GM21825 (cell line): ENCODE measurements at regions not wholly inside any gene's neighbourhood (a gene's known extent, or its start where the extent isn't known, plus 50 kb on each side); places are given as distances from the start of the nearest gene placed in this dataset.
"Not testable (repeated sequence)": the region's sequence is repeated elsewhere in the genome, so short reads cannot be mapped to it uniquely, and the experiment has no call there.

Experiments
- ATAC-seq: cut with Tn5 transposase; IDR thresholded peaks from one replicate; pipeline ENCODE4 v1.9.1; 2021; ENCODE audit warnings: mild to moderate bottlenecking, moderate library complexity; ENCODE audit not compliant: unreplicated experiment

DNA sequence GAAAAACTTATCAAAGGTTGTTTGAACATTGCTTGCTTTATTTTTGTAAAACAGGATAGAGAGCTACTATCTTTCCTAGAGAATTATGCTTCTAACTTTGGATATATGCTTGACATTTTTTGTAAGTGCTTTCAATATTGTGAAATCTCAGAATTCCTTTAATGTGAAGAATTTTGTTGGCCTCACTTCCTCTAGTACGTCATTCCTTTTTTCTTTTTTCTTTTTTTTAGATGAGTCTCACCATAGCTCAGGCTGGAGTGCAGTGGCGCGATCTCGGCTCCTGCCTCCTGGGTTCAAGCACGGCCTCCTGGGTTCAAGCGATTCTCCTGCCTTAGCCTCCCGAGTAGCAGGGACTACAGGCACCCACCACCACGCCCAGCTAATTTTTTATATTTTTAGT lies 668.1 kb downstream of the RFPL4B start:
- ATAC-seq, result no peak

DNA sequence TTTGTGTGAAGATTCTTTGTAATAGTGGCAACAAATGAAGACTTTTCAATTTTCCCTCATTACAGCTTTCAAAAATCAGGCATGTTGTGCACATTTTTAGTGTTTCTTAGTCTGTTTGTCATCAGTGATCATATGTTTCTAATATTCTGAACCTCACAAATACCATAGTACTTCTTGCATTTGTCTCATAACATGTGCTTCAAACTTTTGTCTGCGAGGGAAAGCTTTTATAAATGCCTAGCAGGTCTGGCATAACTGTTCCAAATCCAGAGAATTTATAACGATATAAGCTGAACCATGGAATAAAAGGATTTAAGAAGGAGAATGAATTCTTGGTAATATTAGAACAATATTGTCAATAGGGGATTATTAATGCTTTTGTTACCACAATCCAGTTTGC lies 670.2 kb downstream of the RFPL4B start:
- ATAC-seq, result no peak

- no peak for ATAC-seq
These were observed 671.4 kb downstream of the RFPL4B start for GRCh38 chr6:113018351-113019151.

- ATAC-seq, result no peak
These were observed 672.0 kb downstream of the RFPL4B start for GRCh38 chr6:113019176-113019575.

DNA sequence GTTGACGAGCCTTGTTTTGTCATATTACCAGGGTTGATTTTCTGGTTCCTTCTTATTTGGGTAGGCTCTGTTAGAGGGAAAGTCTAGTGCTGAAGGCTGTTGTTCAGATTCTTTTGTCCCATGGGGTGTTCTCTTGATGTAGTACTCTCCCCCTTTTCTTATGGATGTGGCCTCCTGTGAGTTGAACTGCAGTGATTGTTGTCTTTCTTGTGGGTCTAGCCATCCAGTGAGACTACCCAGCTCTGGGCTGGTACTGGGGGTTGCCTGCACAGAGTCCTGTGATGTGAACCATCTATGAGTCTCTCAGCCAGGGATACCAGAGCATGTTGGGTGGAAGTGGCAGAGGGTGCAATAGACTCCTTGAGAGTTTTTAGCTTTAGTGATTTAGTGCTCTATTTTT lies 680.6 kb downstream of the RFPL4B start:
- no peak for ATAC-seq

GRCh38 chr6:113029161-113029560 lies 682.0 kb downstream of the RFPL4B start:
- not testable (repeated sequence) for ATAC-seq

DNA sequence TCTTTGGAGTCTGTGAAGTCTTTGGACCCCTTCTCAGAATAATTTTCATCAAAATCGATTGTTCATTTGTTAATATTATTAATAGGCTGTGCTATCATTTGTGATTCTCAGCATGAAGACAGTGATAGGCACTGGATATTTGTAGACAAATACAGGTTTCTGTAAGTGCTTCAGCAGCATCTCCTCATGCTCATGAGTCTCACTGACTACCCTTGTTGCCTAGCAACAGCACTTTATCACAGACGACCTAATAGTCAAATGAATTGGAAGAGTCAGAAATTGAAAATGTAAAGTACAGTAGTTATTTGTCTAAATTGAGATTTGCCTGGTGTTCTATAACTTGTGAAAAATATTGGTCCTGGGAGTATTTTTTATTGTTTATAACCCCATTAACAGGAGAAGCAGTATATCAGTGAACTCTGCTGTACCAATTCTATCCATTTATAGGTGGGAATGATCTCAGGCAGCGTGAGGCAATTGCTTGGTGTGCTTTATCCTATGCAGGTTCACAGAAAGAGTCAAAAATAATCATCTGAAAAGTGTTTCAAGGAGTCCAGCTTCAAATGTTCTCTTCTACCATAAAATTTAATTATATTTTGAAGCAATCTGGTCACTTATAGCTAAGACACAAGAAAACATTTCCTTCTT lies 684.6 kb downstream of the RFPL4B start:
- ATAC-seq, result no peak

GRCh38 chr6:113039005-113039404 lies 691.9 kb downstream of the RFPL4B start:
- ATAC-seq, result no peak

DNA sequence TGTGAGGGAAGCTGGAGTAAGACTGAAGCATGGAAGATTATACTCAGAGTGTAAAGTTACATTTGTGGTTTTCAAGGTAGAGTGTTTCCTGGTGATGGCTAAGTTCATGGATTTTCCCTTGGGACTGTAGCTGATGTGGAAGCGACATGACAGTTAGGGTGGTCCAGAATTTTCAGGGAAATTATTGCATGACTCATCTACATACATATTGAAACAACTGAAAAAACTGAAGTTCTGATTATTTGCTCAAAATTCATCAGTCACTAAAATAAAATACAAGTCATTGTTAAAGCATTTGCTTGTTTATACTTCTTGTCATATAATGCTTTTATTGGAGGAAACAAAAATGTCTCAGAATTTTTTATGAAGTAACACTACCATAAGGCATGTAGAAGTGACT lies 700.0 kb downstream of the RFPL4B start:
- ATAC-seq, result no peak

- ATAC-seq, result no peak
These were observed 700.8 kb downstream of the RFPL4B start for GRCh38 chr6:113047932-113048331.

- no peak for ATAC-seq
These were observed 701.6 kb downstream of the RFPL4B start for GRCh38 chr6:113048741-113049140.

DNA sequence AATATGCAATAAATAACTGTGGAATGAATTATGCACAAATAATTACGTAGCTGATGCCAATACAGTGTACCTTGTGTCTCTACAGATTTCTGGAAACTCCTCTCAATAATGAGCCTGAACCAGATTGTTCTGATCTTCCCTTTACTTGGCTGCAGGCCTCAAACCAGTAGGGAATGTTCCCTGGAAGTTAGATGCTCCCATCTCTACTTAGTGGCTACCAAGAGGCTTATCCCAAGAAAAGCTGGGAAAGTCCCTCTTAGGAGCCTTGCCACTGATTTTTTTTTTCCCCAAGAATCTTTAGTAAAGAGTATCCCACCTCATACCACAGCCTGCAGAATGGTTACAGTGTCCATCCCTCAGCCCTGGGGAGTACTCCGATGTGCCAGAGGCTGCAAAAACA lies 702.1 kb downstream of the RFPL4B start:
- ATAC-seq, result no peak

- ATAC-seq, result no peak
These were observed 703.1 kb downstream of the RFPL4B start for GRCh38 chr6:113050010-113050858.

- ATAC-seq, result no peak
These were observed 703.8 kb downstream of the RFPL4B start for GRCh38 chr6:113050979-113051378.

DNA sequence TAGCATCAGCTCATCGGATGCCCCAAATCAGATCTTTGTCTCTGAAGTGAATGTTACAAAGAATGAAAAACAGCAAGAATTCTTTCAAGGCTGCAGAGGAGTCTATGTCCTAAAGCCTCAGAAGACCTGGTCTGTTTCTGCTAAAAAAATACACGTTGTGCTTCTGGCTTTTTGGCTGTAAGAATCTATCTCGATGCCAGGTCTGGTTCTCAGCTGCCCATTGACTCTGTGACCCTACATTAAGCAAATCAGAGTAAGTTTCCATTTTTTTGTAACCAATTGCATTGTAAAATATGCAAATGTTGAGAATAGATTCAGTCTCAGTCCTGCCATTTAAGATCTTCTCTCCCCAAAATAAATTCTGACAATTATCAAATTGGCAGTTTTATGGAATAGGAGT lies 705.4 kb downstream of the RFPL4B start:
- ATAC-seq, result no peak

DNA sequence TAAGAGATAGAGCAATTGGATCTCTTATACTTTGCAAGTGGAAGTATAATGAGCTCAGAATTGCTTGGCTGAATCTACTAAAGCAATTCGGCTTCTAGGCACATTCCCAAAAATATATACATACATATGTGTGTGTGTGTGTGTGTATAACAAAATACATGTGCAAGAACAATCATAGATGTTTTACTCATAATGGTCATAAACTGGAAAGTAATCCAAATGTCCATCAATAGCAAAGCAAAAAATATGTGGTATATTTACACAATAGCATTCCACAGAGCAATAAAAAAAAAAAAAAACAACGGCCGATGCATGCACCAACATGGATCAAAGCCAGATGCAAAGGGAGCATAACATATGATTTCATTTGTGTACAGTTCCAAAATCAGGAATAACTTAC lies 707.9 kb downstream of the RFPL4B start:
- ATAC-seq, result no peak

DNA sequence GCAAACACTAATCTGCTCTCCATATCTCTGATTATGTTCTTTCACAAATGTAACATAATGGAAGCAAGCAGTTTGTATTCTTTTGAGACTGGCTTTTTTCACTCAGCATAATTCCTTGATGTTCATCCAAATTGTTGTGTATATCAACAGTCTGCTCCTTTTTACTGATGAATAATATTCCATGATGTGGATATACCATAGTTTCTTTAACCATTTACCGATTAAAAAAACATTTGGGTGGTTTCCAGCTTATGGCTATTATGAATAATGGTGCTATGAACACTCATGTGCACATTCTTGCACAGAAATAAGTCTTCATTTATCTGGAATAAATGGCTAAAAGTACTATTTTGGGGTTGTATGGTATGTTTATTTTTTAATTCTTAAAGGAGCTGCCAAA lies 708.9 kb downstream of the RFPL4B start:
- ATAC-seq, result no peak

DNA sequence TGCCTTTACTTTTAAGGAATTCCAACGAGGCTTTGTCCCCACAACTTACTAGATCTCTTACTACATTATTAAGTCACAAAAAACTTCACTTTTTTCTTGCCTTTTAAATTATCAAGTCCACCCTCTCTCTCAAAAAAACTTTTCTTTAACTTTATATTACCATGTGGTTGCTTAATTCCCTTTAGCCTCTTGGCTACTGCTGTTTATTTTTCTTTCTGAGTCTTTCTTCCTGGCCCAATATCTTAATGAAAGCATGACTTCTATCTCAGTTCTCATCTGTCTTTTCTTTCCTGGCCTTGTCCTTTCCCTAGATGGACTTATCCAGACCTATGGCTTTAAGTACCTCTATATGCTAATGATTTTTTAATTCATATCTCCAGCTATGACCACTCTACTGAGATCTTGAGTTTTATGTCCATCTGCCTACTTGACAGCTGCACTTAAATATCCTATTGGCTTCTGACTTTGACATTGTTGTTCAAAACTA lies 710.5 kb downstream of the RFPL4B start:
- ATAC-seq, result no peak

- no peak for ATAC-seq
These were observed 713.5 kb downstream of the RFPL4B start for GRCh38 chr6:113060664-113061063.

DNA sequence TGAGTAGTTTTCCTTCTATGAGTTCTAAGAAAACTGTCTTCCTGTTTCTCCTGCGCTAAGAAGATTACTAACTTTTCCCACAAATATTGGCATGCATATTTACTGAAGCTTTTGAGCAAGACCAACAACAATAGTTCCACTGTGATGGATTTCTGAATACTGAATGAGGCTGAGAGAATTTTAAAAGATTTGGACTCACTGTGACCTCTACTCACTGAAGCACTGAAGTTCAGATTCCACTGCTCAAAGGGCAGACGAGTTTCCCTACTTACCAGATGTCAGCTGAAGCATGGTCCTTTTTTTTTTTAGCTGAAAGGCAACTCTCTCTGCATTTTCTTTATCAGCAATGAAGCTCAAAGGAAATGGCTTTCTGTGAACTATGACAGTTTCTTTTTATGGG lies 718.5 kb downstream of the RFPL4B start:
- no peak for ATAC-seq

DNA sequence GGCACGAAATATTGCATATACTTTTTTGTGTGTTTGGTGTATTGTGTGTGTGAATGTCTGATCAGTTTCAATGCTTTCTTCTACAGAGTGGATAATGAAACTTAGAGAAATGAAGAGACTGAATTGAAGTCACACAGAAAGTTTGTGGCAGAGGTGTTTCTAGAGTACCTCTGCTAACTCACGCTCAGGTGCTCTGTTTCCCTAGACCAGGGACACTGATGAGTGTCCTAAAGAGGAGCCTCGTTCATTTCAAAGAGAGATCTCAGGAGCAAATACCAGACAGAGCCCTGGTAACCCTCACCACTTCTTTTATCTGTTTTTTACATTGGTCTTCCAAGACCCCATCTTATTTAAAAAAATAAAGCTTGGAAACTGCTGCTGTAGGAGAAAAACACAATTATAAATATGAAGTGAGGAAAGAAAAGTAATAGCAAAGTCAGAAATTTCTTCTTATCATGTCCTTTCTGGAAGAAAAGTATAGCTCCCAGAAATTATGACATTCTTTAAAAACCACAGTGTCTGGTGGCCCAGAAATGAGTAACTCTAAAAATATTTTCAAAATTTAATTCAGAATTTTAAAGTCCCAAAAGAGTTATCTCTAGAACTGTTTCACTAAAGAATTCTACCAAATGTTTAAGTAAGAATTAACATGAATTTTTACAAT lies 720.6 kb downstream of the RFPL4B start:
- ATAC-seq, result no peak
